GM06990 (cell line): ENCODE measurements at regions not wholly inside any gene's neighbourhood (a gene's known extent, or its start where the extent isn't known, plus 50 kb on each side); places are given as distances from the start of the nearest gene placed in this dataset.

ENCODE experiments used
- DNase-seq: peaks from one replicate; pipeline ENCODE4 v3.0.0-alpha.2; 2011; ENCODE audit not compliant: insufficient read length; ENCODE audit errors: extremely low read depth
- H3K27me3 ChIP-seq: replicated peaks from 2 replicates; pipeline ENCODE4 v1.6.0; 2011; ENCODE audit warnings: low read length; ENCODE audit not compliant: control insufficient read depth, insufficient read depth
- H3K36me3 ChIP-seq: 2 replicates; pipeline ENCODE4 v1.5.1; 2011; ENCODE audit warnings: low read length; ENCODE audit not compliant: control insufficient read depth, insufficient read depth
- H3K4me3 ChIP-seq: replicated peaks from 2 replicates; pipeline ENCODE4 v1.5.1; 2011; ENCODE audit warnings: low read depth, mild to moderate bottlenecking, control low read depth, low read length
- TF ChIP-seq, protein P1 (sequence below): IDR thresholded peaks from 2 replicates; pipeline ENCODE4 v1.5.1; 2011; ENCODE audit warnings: low read length, control low read depth, mild to moderate bottlenecking, inconsistent platforms; ENCODE audit not compliant: insufficient read depth, poor library complexity, severe bottlenecking

- H3K4me3 ChIP-seq = no peak overlapping the region
- H3K27me3 ChIP-seq = no peaks in the 10 kb centered on the region
- no peaks in the 10 kb centered on the region for H3K36me3 ChIP-seq
- no peak for DNase-seq
- TF ChIP-seq, protein P1, sequence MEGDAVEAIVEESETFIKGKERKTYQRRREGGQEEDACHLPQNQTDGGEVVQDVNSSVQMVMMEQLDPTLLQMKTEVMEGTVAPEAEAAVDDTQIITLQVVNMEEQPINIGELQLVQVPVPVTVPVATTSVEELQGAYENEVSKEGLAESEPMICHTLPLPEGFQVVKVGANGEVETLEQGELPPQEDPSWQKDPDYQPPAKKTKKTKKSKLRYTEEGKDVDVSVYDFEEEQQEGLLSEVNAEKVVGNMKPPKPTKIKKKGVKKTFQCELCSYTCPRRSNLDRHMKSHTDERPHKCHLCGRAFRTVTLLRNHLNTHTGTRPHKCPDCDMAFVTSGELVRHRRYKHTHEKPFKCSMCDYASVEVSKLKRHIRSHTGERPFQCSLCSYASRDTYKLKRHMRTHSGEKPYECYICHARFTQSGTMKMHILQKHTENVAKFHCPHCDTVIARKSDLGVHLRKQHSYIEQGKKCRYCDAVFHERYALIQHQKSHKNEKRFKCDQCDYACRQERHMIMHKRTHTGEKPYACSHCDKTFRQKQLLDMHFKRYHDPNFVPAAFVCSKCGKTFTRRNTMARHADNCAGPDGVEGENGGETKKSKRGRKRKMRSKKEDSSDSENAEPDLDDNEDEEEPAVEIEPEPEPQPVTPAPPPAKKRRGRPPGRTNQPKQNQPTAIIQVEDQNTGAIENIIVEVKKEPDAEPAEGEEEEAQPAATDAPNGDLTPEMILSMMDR = no peak
Measured at GRCh38 chr10:25818751-25819150, 115.3 kb upstream of the MYO3A start.

DNA sequence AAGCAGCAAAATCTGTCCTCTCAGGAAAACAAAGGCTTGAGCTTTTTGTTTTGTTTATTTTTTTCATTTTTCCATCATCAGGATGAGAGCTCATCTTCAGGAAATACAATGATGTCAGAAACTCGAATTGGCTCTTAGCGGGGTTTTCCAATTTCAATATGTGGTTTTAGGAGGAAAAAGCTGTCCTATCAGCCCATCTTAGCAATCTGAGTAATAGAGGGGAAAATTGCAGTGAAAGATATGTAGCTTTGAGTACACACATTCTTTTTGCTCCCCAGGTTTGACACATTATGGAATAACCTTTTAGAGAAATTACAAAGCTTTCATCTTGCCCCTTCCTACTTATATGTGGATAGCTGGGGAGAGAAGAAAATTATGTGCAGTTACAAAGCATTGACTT, 113.6 kb upstream of the MYO3A start:
- H3K4me3 ChIP-seq = no peak overlapping the region
- no peaks in the 10 kb centered on the region for H3K36me3 ChIP-seq
- H3K27me3 ChIP-seq = no peaks in the 10 kb centered on the region
- TF ChIP-seq, protein P1 = no peak
- DNase-seq = no peak

DNA sequence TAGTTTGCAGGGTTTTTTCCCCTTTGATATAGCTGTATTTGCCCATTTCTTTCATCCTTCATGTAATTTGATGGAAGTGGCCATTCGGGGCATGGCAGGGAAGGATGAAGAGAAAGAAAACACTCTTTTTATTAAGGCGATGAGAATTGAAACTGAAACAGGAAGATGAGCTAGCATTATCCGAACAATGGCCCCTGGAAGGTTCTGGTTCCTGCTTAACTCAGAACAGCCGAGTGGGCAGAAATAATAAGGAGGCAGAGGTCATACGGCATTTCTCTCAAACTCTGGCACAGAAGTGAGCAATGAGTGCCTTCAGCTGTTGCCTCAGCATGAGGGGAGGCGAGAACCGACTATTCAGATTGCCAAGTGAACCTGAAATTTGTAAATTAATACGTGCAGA, 113.2 kb upstream of the MYO3A start:
- Histone ChIP-seq H3K4me3 (peak overlapping the region; percentile 25), H3K27me3 (no peaks in the 10 kb centered on the region), H3K36me3 (no peaks in the 10 kb centered on the region)
- TF ChIP-seq, protein P1 = no peak
- DNase-seq = peak; percentile 9

GRCh38 chr10:25824050-25824449, 110.0 kb upstream of the MYO3A start:
- no peaks in the 10 kb centered on the region for H3K36me3 ChIP-seq
- no peaks in the 10 kb centered on the region for H3K27me3 ChIP-seq
- TF ChIP-seq, protein P1 = no peak
- no peak overlapping the region for H3K4me3 ChIP-seq
- DNase-seq = no peak

GRCh38 chr10:25828475-25828874, 105.6 kb upstream of the MYO3A start:
- DNase-seq = no peak
- TF ChIP-seq, protein P1 = no peak
- H3K36me3 ChIP-seq = no peaks in the 10 kb centered on the region
- H3K27me3 ChIP-seq = no peaks in the 10 kb centered on the region; the same call in 1 of the 2 replicates
- H3K4me3 ChIP-seq = no peak overlapping the region

DNA sequence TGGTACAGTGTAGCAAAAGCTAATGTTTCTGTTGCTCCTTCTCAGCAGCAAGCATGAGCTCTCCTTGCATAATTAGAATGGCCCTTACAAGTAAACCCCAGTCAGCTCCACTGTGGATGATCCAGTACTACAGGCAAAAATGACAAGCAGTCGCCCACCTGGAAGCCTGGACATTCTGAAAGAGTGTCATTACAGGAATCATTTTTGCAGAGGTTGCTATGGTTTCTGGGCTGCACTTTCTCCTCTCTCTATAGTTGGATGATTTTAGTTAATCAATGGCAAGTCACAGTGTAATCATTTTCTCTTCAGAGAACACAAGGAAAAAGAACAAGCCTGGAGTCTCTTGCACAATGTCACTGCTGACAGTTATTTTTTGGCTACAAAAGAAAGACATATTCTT, 102.9 kb upstream of the MYO3A start:
- DNase-seq = no peak
- TF ChIP-seq, protein P1 = no peak

More for the DNA sequence above, 102.9 kb upstream of the MYO3A start:
- Histone ChIP-seq H3K4me3 (no peak overlapping the region), H3K36me3 (no peaks in the 10 kb centered on the region), H3K27me3 (no peaks in the 10 kb centered on the region; the same call in 1 of the 2 replicates)
